ENCODE measurements at regions not wholly inside any gene's neighbourhood (a gene's known extent, or its start where the extent isn't known, plus 50 kb on each side); places are given as distances from the start of the nearest gene placed in this dataset.
A peak's percentile ranks its signal among the peaks of the same experiment; 100 is the strongest.

- TF ChIP-seq, protein P1, sequence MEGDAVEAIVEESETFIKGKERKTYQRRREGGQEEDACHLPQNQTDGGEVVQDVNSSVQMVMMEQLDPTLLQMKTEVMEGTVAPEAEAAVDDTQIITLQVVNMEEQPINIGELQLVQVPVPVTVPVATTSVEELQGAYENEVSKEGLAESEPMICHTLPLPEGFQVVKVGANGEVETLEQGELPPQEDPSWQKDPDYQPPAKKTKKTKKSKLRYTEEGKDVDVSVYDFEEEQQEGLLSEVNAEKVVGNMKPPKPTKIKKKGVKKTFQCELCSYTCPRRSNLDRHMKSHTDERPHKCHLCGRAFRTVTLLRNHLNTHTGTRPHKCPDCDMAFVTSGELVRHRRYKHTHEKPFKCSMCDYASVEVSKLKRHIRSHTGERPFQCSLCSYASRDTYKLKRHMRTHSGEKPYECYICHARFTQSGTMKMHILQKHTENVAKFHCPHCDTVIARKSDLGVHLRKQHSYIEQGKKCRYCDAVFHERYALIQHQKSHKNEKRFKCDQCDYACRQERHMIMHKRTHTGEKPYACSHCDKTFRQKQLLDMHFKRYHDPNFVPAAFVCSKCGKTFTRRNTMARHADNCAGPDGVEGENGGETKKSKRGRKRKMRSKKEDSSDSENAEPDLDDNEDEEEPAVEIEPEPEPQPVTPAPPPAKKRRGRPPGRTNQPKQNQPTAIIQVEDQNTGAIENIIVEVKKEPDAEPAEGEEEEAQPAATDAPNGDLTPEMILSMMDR (IDR thresholded peaks at IDR 0.05), result no peak
- TF ChIP-seq POLR2A (IDR thresholded peaks at IDR 0.05), result no peak
- Histone ChIP-seq H3K4me1 (peaks cover 0 to 18% (median 0%) of the 10 kb centered on the region in 3 donors), H3K27ac (peak overlapping the region in 1 of 4 donors; percentile 50), H3K27me3 (no peaks in the 10 kb centered on the region), H3K9me3 (no peaks in the 10 kb centered on the region), H3K36me3 (no peaks in the 10 kb centered on the region), H3K4me3 (peak overlapping the region in 1 of 4 donors; percentile 13)
- no peak for DNase-seq
- intact Hi-C loops (cut with DNase I), result no loop called here
- WGBS, 2 donors, result 51 to 71% methylated on average over 9 of the region's 9 CpGs
Observed at GRCh38 chr15:35673093-35673684, 127.2 kb upstream of the DPH6 start.

GRCh38 chr15:35674873-35675781 is 129.2 kb upstream of the DPH6 start:
- Histone ChIP-seq H3K4me1 (peaks cover 0 to 33% (median 0%) of the 10 kb centered on the region in 3 donors), H3K27me3 (no peaks in the 10 kb centered on the region), H3K4me3 (no peak overlapping the region), H3K27ac (peak overlapping the region in 3 of 4 donors; percentile 3 to 47 (median 35)), H3K9me3 (no peaks in the 10 kb centered on the region), H3K36me3 (no peaks in the 10 kb centered on the region)
- WGBS, 2 donors, result 67 to 80% methylated on average over 8 of the region's 8 CpGs
- TF ChIP-seq, protein P1 (IDR thresholded peaks at IDR 0.05), result no peak
- no peak for TF ChIP-seq POLR2A (IDR thresholded peaks at IDR 0.05)
- intact Hi-C loops (cut with DNase I), result no loop called here
- no peak for DNase-seq

DNA sequence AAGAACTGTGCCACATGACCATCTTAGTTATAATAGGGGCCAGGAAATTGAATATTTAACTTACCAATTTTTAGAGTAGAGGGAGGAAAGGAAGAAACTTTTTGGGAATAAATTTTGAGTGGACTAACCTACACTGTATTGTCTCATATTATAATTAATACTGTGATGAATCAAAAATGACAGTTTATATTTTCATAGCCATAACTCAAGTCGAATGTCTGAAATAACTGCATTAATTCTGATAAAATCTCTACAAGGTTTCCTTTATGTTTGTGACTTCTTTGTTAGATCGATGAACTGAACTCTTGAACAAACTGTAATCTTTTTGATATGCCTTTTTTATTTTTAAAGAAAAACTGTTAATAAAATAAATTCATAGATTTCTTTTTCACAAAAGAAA is 132.8 kb upstream of the DPH6 start:
- Histone ChIP-seq H3K36me3 (no peaks in the 10 kb centered on the region), H3K9me3 (no peaks in the 10 kb centered on the region), H3K4me1 (peaks cover 0 to 26% (median 0%) of the 10 kb centered on the region in 3 donors), H3K27me3 (no peaks in the 10 kb centered on the region), H3K4me3 (no peak overlapping the region), H3K27ac (peak overlapping the region in 1 of 4 donors; percentile 2)
- no peak for DNase-seq
- intact Hi-C loops (cut with DNase I), result no loop called here
- TF ChIP-seq, protein P1 (IDR thresholded peaks at IDR 0.05), result no peak
- no peak for TF ChIP-seq POLR2A (IDR thresholded peaks at IDR 0.05)
- whole genome bisulfite sequencing, 2 donors, result 27 to 39% methylated on average over 2 of the region's 2 CpGs

DNA sequence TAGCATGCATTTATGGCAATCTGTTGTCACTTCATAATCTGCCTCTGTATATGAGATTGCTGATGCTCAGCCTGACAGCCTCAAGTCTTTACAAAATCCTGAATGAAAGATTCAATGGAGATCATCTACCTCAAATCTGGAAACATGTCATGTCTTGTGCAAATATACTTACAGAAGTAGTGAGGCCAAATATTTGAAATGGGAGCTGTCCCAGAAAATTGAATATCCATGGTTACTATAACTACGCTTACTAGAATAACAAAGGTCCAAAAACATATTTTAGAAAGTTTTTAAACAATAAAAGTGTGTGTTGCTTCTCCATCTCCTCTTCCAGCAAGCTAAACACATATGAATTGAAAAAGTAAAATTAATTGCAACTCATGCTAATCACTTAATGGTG is 133.2 kb upstream of the DPH6 start:
- Histone ChIP-seq H3K4me3 (no peak overlapping the region), H3K9me3 (no peaks in the 10 kb centered on the region), H3K4me1 (peaks cover 0 to 26% (median 0%) of the 10 kb centered on the region in 3 donors), H3K27ac (no peak overlapping the region), H3K36me3 (no peaks in the 10 kb centered on the region), H3K27me3 (no peaks in the 10 kb centered on the region)
- no peak for DNase-seq
- TF ChIP-seq, protein P1 (IDR thresholded peaks at IDR 0.05), result no peak
- TF ChIP-seq POLR2A (IDR thresholded peaks at IDR 0.05), result no peak
- intact Hi-C loops (cut with DNase I), result no loop called here
- WGBS, 2 donors, result 38 to 58% methylated on average over 1 of the region's 1 CpG

DNA sequence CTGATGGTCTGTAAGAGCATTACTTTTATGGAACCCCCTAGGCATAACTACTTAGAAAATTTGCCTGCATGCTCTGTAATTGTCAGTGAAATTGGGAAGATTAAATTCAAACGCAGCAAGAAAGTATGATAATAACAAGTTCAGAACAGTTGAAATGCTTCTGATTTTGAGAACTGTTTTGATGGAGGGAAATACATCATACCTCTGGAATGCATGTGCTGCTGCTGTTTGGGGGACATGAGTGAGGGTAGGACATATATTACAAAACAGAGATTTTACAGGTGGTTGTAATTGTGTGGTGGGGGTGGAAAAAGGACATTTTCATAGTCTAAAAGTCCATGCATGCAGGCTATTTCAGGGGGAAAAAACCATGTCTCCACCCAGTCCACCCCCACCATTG is 135.0 kb upstream of the DPH6 start:
- Histone ChIP-seq H3K4me1 (peaks cover 0 to 15% (median 0%) of the 10 kb centered on the region in 3 donors), H3K9me3 (no peaks in the 10 kb centered on the region), H3K4me3 (no peak overlapping the region), H3K27ac (no peak overlapping the region), H3K36me3 (no peaks in the 10 kb centered on the region), H3K27me3 (no peaks in the 10 kb centered on the region)
- TF ChIP-seq POLR2A (IDR thresholded peaks at IDR 0.05), result no peak
- TF ChIP-seq, protein P1 (IDR thresholded peaks at IDR 0.05), result no peak
- intact Hi-C loops (cut with DNase I), result no loop called here
- 31 to 55% methylated on average over 1 of the region's 1 CpG for WGBS, 2 donors
- no peak for DNase-seq

Measured in esophagus squamous epithelium (tissue), 5 donors.